ENCODE measurements at regions not wholly inside any gene's neighbourhood (a gene's known extent, or its start where the extent isn't known, plus 50 kb on each side); places are given as distances from the start of the nearest gene placed in this dataset.

GRCh38 chr4:132527817-132528216 lies 621.3 kb upstream of the PCDH10 start:
- Histone ChIP-seq H3K27me3 (ENCODE audit: insufficient read depth, poor library complexity, severe bottlenecking) (no peaks in the 10 kb centered on the region), H3K4me3 (replicated peaks; ENCODE audit: insufficient read depth, low read length) (no peak overlapping the region), H3K27ac (replicated peaks) (no peak overlapping the region)
- DNase-seq (ENCODE audit: low read depth in 1 of 2, low spot score in 1 of 2) = no peak
- TF ChIP-seq GABPA (IDR thresholded peaks at IDR 0.05; ENCODE audit: low read depth) (no peak), REST (IDR thresholded peaks at IDR 0.05; ENCODE audit: insufficient replicate concordance, low read depth) (no peak)

GRCh38 chr4:132530861-132531260 lies 618.2 kb upstream of the PCDH10 start:
- TF ChIP-seq CTCF (IDR thresholded peaks at IDR 0.05; ENCODE audit: insufficient read depth, low read length) (no peak), SPI1 (IDR thresholded peaks at IDR 0.05; ENCODE audit: borderline replicate concordance, low read depth) (no peak), POLR2AphosphoS5 (IDR thresholded peaks at IDR 0.05; ENCODE audit: low read depth) (no peak), GABPA (IDR thresholded peaks at IDR 0.05; ENCODE audit: low read depth) (no peak), REST (IDR thresholded peaks at IDR 0.05; ENCODE audit: insufficient replicate concordance, low read depth) (no peak)
- no peak overlapping the region for H3K4me3 ChIP-seq (replicated peaks; ENCODE audit: insufficient read depth, low read length)
- no peak for DNase-seq (ENCODE audit: low read depth in 1 of 2, low spot score in 1 of 2)
- H3K27me3 ChIP-seq (ENCODE audit: insufficient read depth, poor library complexity, severe bottlenecking) = no peaks in the 10 kb centered on the region
- no peak overlapping the region for H3K27ac ChIP-seq (replicated peaks)

- no peak overlapping the region for H3K4me3 ChIP-seq (replicated peaks; ENCODE audit: insufficient read depth, low read length)
- H3K27me3 ChIP-seq (ENCODE audit: insufficient read depth, poor library complexity, severe bottlenecking) = no peaks in the 10 kb centered on the region
- H3K27ac ChIP-seq (replicated peaks) = no peak overlapping the region
- DNase-seq (ENCODE audit: low read depth in 1 of 2, low spot score in 1 of 2) = no peak
- TF ChIP-seq SPI1 (IDR thresholded peaks at IDR 0.05; ENCODE audit: borderline replicate concordance, low read depth) (no peak), GABPA (IDR thresholded peaks at IDR 0.05; ENCODE audit: low read depth) (no peak)
These were observed 608.8 kb upstream of the PCDH10 start for GRCh38 chr4:132540268-132540667.

- no peak overlapping the region for H3K4me3 ChIP-seq (replicated peaks; ENCODE audit: insufficient read depth, low read length)
These were observed 608.3 kb upstream of the PCDH10 start for GRCh38 chr4:132540797-132541196.

More at GRCh38 chr4:132540797-132541196, 608.3 kb upstream of the PCDH10 start:
- H3K27ac ChIP-seq (replicated peaks) = no peak overlapping the region
- DNase-seq (ENCODE audit: low read depth in 1 of 2, low spot score in 1 of 2) = no peak
- TF ChIP-seq POLR2AphosphoS5 (IDR thresholded peaks at IDR 0.05; ENCODE audit: low read depth) (no peak), GABPA (IDR thresholded peaks at IDR 0.05; ENCODE audit: low read depth) (no peak), SPI1 (IDR thresholded peaks at IDR 0.05; ENCODE audit: borderline replicate concordance, low read depth) (no peak), CTCF (IDR thresholded peaks at IDR 0.05; ENCODE audit: insufficient read depth, low read length) (no peak), REST (IDR thresholded peaks at IDR 0.05; ENCODE audit: insufficient replicate concordance, low read depth) (no peak)
- no peaks in the 10 kb centered on the region for H3K27me3 ChIP-seq (ENCODE audit: insufficient read depth, poor library complexity, severe bottlenecking)
